ENCODE measurements at regions not wholly inside any gene's neighbourhood (a gene's known extent, or its start where the extent isn't known, plus 50 kb on each side); places are given as distances from the start of the nearest gene placed in this dataset.
A peak's percentile ranks its signal among the peaks of the same experiment; 100 is the strongest.

DNA sequence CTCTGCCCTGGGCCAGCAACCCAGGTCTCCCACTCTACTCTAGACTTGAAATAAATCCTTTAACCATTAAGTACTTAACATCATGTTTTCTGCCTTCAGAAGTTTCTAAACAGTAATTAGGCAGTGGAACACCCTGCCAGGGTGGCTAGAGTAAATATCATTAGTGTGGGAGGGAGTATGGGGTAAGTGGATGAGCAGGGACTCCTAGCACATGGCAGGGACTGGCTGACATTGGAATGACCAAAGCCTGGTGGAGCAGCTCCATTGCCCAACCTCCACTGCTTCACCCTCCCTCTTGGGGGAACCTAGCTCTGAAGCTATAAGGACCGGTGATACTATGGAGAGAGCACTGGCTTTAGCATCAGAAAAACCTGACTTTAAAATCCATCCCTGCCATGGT lies 167.1 kb downstream of the MAFB start:
- H3K27ac Mint-ChIP-seq = no peak overlapping the region
- WGBS (ENCODE audit: insufficient coverage) = no CpG with 5 or more reads among the region's 1 CpG
- intact Hi-C loops (cut with micrococcal nuclease) = no loop called here

DNA sequence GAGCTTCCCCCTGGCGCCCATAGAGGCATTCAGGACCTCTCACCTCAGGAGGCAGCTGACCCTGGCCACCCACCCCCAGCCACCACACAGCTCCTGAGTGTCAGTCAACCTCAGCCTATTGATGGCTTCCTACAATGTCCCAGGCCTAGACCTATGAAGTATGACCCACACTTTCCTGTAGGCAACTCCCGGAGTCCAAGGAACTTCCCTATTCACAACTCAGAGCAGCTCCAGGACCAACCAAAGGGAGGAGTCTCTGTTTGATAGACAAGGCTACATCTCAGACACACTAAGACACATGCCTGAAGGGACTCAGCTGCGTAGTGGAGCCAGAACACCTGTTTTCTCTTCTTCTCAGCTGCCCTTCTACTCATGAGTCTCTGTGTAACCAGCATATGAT lies 169.1 kb downstream of the MAFB start:
- H3K4me1 ChIP-seq (ENCODE audit: control insufficient read depth in 1 of 2, insufficient read depth in 2 of 2, low read length in 2 of 2) = peaks cover 10 to 16% of the 10 kb centered on the region in 2 donors
- Mint-ChIP-seq H3K27ac (peak overlapping the region in 5 of 7 donors; percentile 11 to 82 (median 37)), H3K4me3 (no peak overlapping the region), H3K27me3 (ENCODE audit: low read depth in 3 of 3) (peaks cover 9 to 11% (median 10%) of the 10 kb centered on the region in 3 donors), H3K36me3 (no peaks in the 10 kb centered on the region), H3K9me3 (peaks cover 3 to 13% (median 11%) of the 10 kb centered on the region in 7 donors), H3K4me1 (peaks cover 23% of the 10 kb centered on the region)
- peaks cover 5 to 10% of the 10 kb centered on the region in 2 donors for H3K9me3 ChIP-seq (replicated peaks in 1 of 2; ENCODE audit: control insufficient read depth in 1 of 2, insufficient read depth in 1 of 2, low read length in 2 of 2)
- 53% methylated on average over 2 of the region's 3 CpGs for WGBS (ENCODE audit: insufficient coverage)
- no peak overlapping the region for H3K4me2 ChIP-seq (replicated peaks; ENCODE audit: extremely low read depth, low read length, poor library complexity, severe bottlenecking)
- H4K20me1 ChIP-seq (ENCODE audit: insufficient read depth, low read length) = no peaks in the 10 kb centered on the region
- H3K9ac ChIP-seq (ENCODE audit: insufficient read depth, low read length, poor library complexity, severe bottlenecking) = no peak overlapping the region
- H3K27ac ChIP-seq (ENCODE audit: low read depth in 1 of 2, low read length in 2 of 2) = no peak overlapping the region
- DNase-seq = peak; percentile 30 to 71 (median 50)
- no peak overlapping the region for H2AFZ ChIP-seq (ENCODE audit: insufficient read depth, low read depth, low read length, poor library complexity, severe bottlenecking)
- no peak overlapping the region for H3K4me3 ChIP-seq (replicated peaks in 1 of 3; ENCODE audit: low read depth in 2 of 3, low read length in 3 of 3)
- intact Hi-C loops (cut with micrococcal nuclease) = no loop called here
- H3K79me2 ChIP-seq (ENCODE audit: insufficient read depth, low read length) = no peaks in the 10 kb centered on the region
- TF ChIP-seq, protein P1, sequence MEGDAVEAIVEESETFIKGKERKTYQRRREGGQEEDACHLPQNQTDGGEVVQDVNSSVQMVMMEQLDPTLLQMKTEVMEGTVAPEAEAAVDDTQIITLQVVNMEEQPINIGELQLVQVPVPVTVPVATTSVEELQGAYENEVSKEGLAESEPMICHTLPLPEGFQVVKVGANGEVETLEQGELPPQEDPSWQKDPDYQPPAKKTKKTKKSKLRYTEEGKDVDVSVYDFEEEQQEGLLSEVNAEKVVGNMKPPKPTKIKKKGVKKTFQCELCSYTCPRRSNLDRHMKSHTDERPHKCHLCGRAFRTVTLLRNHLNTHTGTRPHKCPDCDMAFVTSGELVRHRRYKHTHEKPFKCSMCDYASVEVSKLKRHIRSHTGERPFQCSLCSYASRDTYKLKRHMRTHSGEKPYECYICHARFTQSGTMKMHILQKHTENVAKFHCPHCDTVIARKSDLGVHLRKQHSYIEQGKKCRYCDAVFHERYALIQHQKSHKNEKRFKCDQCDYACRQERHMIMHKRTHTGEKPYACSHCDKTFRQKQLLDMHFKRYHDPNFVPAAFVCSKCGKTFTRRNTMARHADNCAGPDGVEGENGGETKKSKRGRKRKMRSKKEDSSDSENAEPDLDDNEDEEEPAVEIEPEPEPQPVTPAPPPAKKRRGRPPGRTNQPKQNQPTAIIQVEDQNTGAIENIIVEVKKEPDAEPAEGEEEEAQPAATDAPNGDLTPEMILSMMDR (IDR thresholded peaks at IDR 0.05) = no peak
- H3K27me3 ChIP-seq (ENCODE audit: control insufficient read depth in 2 of 2, insufficient read depth in 2 of 2, low read length in 2 of 2) = peaks cover 0 to 2% of the 10 kb centered on the region in 2 donors
- H3K36me3 ChIP-seq (replicated peaks in 1 of 2; ENCODE audit: control insufficient read depth in 1 of 2, insufficient read depth in 2 of 2, low read length in 2 of 2) = no peaks in the 10 kb centered on the region

More for the DNA sequence above, 167.1 kb downstream of the MAFB start:
- Histone ChIP-seq H4K20me1 (ENCODE audit: insufficient read depth, low read length) (no peaks in the 10 kb centered on the region), H3K9me3 (replicated peaks in 1 of 2; ENCODE audit: control insufficient read depth in 1 of 2, insufficient read depth in 1 of 2, low read length in 2 of 2) (peaks cover 5 to 10% of the 10 kb centered on the region in 2 donors), H3K9ac (ENCODE audit: insufficient read depth, low read length, poor library complexity, severe bottlenecking) (no peak overlapping the region), H2AFZ (ENCODE audit: insufficient read depth, low read depth, low read length, poor library complexity, severe bottlenecking) (no peak overlapping the region), H3K36me3 (replicated peaks in 1 of 2; ENCODE audit: control insufficient read depth in 1 of 2, insufficient read depth in 2 of 2, low read length in 2 of 2) (no peaks in the 10 kb centered on the region), H3K4me1 (ENCODE audit: control insufficient read depth in 1 of 2, insufficient read depth in 2 of 2, low read length in 2 of 2) (peaks cover 10 to 16% of the 10 kb centered on the region in 2 donors), H3K4me2 (replicated peaks; ENCODE audit: extremely low read depth, low read length, poor library complexity, severe bottlenecking) (no peak overlapping the region), H3K27me3 (ENCODE audit: control insufficient read depth in 2 of 2, insufficient read depth in 2 of 2, low read length in 2 of 2) (peaks cover 0 to 4% of the 10 kb centered on the region in 2 donors), H3K4me3 (replicated peaks in 1 of 3; ENCODE audit: low read depth in 2 of 3, low read length in 3 of 3) (no peak overlapping the region), H3K27ac (ENCODE audit: low read depth in 1 of 2, low read length in 2 of 2) (no peak overlapping the region), H3K79me2 (ENCODE audit: insufficient read depth, low read length) (no peaks in the 10 kb centered on the region)
- H3K9me3 Mint-ChIP-seq = peaks cover 3 to 13% (median 12%) of the 10 kb centered on the region in 7 donors
- TF ChIP-seq, protein P1 (IDR thresholded peaks at IDR 0.05) = no peak
- DNase-seq = no peak
- H3K27me3 Mint-ChIP-seq (ENCODE audit: low read depth in 3 of 3) = peaks cover 9 to 11% (median 9%) of the 10 kb centered on the region in 3 donors
- no peaks in the 10 kb centered on the region for H3K36me3 Mint-ChIP-seq
- no peak overlapping the region for H3K4me3 Mint-ChIP-seq
- peaks cover 24% of the 10 kb centered on the region for H3K4me1 Mint-ChIP-seq
